IPS-18a (cell line): ENCODE measurements at regions not wholly inside any gene's neighbourhood (a gene's known extent, or its start where the extent isn't known, plus 50 kb on each side); places are given as distances from the start of the nearest gene placed in this dataset.

Experiments
- H3K27ac ChIP-seq: one replicate; pipeline ENCODE4 v1.5.1; 2013; ENCODE audit warnings: low read length
- H3K27me3 ChIP-seq: one replicate; pipeline ENCODE4 v1.6.1; 2013; ENCODE audit warnings: mild to moderate bottlenecking, low read length; ENCODE audit not compliant: control insufficient read depth, insufficient read depth
- H3K36me3 ChIP-seq: one replicate; pipeline ENCODE4 v1.6.1; 2013; ENCODE audit warnings: low read depth, low read length; ENCODE audit not compliant: control insufficient read depth
- H3K4me1 ChIP-seq: one replicate; pipeline ENCODE4 v1.6.1; 2013; ENCODE audit warnings: low read depth, low read length; ENCODE audit not compliant: control insufficient read depth
- H3K4me3 ChIP-seq: one replicate; pipeline ENCODE4 v1.5.1; 2013; ENCODE audit warnings: low read length
- H3K9ac ChIP-seq: one replicate; pipeline ENCODE4 v1.6.1; 2013; ENCODE audit warnings: mild to moderate bottlenecking, low read length, moderate library complexity
- H3K9me3 ChIP-seq: one replicate; pipeline ENCODE4 v1.6.1; 2013; ENCODE audit warnings: low read depth, low read length; ENCODE audit not compliant: control insufficient read depth

DNA sequence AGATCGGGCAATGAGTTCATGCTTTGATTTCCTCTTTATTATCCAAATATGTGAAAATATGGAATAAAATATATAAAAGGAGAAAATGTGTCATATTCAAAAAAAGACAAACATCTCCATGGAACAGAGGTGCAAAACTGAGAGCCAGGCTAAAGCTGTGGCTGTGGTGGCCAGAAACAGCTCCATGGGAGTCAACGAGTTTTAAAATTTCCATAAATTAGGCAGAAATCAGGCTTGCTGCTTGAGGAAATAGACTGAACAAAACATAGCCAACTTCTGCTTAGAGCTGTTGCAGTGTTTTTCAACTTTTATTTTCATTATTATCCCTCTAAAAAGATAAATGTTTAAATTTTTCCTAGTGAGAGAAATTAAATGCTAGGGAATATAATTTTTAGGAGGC lies 110.8 kb upstream of the SLC30A5 start:
- Histone ChIP-seq H3K27me3 (no peaks in the 10 kb centered on the region), H3K4me3 (no peak overlapping the region), H3K9me3 (no peaks in the 10 kb centered on the region), H3K36me3 (no peaks in the 10 kb centered on the region), H3K27ac (no peak overlapping the region), H3K4me1 (no peaks in the 10 kb centered on the region), H3K9ac (no peak overlapping the region)

DNA sequence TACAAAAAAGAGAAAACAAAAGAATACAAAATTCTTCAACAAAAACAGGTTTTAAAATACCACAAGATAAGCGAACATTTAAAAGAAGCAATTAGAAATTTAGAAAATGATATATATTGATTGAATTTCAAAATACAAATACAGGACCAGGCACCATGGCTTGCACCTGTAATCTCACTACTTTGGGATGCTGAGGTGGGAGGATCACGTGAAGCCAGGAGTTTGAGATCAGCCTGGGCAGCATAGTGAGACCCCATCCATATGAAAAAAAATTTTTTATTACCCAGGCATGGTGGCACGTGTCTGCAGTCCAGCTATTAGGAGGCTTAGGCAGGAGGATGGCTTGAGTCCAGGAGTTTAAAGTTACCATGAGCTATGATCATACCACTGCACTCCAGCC lies 109.9 kb upstream of the SLC30A5 start:
- no peaks in the 10 kb centered on the region for H3K27me3 ChIP-seq
- H3K27ac ChIP-seq: no peak overlapping the region
- H3K9ac ChIP-seq: no peak overlapping the region
- H3K4me1 ChIP-seq: no peaks in the 10 kb centered on the region
- no peaks in the 10 kb centered on the region for H3K9me3 ChIP-seq
- H3K4me3 ChIP-seq: no peak overlapping the region
- no peaks in the 10 kb centered on the region for H3K36me3 ChIP-seq

DNA sequence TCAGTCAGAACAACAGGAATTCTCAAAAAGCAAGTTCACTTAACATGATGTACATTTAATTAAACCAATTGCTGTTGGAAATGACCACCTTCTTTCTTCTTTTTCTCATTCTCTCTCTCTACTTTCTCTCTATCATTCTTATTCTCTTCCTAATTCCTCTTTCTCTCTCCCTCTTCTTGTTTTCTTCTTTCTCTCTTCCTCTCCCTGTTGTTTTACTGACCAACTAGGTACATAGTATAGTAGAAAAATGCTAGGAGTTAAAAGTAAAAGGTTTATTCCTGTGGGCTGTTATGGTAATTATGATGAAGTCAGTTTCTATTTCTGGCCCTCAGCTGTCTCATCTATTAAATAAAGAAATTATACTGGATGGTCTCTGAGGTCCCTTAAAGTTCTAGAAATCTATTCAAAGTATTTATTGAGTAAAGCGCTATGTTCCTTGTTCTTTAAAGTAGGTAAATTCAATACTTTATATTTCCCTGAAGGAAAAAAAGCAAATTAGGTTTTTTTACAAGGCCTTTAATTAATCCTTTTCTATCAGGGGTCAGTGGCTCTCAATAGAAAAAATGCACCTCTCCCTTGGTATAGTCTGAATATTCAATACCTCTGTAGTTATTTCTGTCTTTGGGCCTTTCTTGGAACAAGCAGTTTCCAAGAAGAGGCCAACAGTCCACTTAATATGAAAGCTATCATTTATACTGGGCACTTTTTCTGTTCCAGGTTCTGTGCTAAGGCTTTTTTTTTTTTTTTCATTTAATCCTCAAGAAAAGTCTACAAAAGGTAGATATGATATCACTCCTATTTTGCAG lies 102.3 kb upstream of the SLC30A5 start:
- Histone ChIP-seq H3K9ac (no peak overlapping the region), H3K4me3 (no peak overlapping the region), H3K4me1 (no peaks in the 10 kb centered on the region), H3K36me3 (no peaks in the 10 kb centered on the region), H3K27ac (no peak overlapping the region), H3K27me3 (no peaks in the 10 kb centered on the region), H3K9me3 (no peaks in the 10 kb centered on the region)

DNA sequence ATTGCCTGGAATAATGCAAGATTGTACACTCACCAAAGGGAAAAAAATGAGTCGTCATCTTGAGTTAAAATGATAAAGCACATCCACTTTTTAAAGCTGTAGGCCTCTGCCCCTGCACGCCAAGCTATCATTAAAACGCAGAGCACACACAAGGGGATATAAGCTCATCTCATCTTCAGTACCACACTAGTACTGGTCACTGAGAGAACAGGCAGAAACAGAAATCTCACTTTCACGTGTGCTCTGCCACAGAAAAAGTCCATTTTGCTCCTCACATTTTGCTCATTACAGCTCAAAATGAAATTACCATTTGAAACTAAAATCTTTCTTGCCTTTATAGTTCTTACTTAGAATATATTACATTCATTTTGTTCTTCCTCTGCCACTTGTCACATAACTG lies 99.2 kb upstream of the SLC30A5 start:
- no peak overlapping the region for H3K27ac ChIP-seq
- no peaks in the 10 kb centered on the region for H3K36me3 ChIP-seq
- no peaks in the 10 kb centered on the region for H3K4me1 ChIP-seq
- H3K27me3 ChIP-seq: no peaks in the 10 kb centered on the region
- no peaks in the 10 kb centered on the region for H3K9me3 ChIP-seq
- no peak overlapping the region for H3K9ac ChIP-seq
- H3K4me3 ChIP-seq: no peak overlapping the region

DNA sequence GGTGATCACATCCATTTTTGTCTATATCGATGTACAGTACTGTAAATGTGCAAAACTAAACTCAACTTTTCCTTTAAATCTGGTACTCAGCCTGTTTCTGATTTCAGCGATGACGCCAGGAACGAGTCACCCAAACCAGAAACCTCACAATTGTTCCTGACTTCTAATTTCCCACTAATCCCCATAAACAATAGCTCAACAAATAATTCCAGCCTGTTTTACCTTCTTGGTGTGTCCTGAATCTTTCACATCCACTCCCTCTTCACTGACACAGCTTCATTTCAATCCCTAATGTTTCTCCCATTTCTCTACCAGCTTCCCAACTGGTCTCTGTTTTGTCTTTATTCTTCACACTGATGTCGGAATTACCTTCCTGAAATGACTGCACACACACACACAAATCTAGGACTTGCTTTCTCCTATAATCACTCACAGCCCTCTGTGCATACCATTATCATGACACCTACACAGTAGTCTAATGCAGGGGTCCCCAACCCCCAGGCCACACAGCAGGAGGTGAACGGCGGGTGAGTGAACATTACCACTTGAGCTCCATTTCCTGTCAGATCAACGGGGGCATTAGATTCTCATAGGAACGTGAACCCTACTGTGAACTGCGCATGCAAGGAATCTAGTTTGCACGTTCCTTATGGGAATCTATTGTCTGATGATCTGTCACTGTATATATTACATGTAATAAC lies 97.8 kb upstream of the SLC30A5 start:
- Histone ChIP-seq H3K9ac (no peak overlapping the region), H3K36me3 (no peaks in the 10 kb centered on the region), H3K9me3 (no peaks in the 10 kb centered on the region), H3K27ac (no peak overlapping the region), H3K27me3 (no peaks in the 10 kb centered on the region), H3K4me1 (no peaks in the 10 kb centered on the region), H3K4me3 (no peak overlapping the region)

DNA sequence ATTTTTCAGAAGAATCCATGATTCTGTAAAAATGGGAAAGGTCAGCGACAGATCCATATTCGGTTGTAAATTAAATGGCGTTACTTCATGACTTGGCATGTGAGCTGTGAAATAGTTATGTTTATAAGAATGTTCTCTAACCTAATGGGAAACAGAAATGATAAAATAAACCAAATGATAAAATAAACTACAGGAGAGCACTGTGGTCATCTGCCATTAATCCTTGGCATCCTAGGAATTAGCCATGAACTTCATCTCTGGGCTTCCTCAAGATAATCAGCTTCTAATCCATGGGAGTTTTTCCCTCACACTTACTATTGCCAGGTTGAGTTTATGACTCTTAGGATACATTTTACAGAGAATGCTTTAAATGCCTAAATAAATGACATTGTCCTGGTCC lies 94.6 kb upstream of the SLC30A5 start:
- Histone ChIP-seq H3K4me1 (no peaks in the 10 kb centered on the region), H3K27me3 (no peaks in the 10 kb centered on the region), H3K36me3 (no peaks in the 10 kb centered on the region), H3K9ac (no peak overlapping the region), H3K9me3 (no peaks in the 10 kb centered on the region), H3K4me3 (no peak overlapping the region), H3K27ac (no peak overlapping the region)

DNA sequence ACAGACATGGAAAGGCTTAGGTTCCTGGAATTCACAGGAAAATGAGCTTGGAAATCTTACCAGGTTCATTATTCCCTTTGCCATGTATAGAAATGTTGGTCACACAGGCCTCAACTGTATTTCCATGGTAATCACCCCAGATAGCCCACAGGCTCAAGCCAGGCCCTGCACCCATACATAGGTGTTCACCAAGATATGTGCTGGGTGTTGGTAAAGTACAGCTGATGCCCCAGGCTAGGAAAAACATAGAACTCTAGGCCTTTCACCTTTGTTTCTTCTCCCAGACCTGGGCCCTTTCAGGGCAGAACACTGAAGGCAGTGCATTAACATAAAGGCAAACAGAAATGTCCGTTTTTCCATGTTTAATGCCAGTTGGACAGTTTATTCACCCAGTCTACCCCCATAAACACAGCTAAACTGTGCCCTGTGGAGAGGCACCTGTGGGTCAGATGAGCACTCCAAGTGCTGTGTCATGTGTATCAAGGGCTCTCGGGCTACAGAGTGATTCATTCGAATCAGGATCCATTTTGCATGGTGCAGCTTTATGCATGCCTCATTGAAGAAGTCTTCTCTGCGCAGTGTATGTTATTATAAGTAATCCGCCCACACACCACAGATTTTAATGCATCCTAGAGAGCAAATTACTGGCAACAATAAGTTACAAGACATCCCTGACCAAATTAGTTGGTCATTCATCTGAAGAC lies 93.4 kb upstream of the SLC30A5 start:
- Histone ChIP-seq H3K4me1 (no peaks in the 10 kb centered on the region), H3K27ac (no peak overlapping the region), H3K9me3 (no peaks in the 10 kb centered on the region), H3K4me3 (no peak overlapping the region), H3K27me3 (no peaks in the 10 kb centered on the region), H3K36me3 (no peaks in the 10 kb centered on the region), H3K9ac (no peak overlapping the region)

DNA sequence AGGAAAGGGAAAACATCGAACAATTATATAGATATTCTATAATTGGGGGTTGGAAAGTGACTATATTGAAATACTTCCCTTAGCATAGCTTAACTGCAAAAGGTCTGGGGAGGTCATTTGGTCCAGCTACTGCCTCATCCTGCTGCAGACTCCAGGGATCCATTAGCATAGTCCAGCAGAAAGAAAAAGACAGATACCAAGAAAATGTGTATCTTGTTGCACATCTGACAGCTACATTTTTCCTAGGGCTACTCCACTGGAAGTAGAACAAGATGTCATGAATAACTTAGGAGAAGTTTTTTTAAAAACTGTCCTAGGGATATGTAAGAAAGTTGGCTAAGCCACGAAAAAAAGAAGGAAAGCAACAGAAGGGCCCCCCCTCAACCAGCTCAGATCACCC lies 92.9 kb upstream of the SLC30A5 start:
- H3K27me3 ChIP-seq: no peaks in the 10 kb centered on the region
- no peak overlapping the region for H3K9ac ChIP-seq
- H3K4me3 ChIP-seq: no peak overlapping the region
- no peaks in the 10 kb centered on the region for H3K4me1 ChIP-seq
- H3K9me3 ChIP-seq: no peaks in the 10 kb centered on the region
- no peak overlapping the region for H3K27ac ChIP-seq
- no peaks in the 10 kb centered on the region for H3K36me3 ChIP-seq

DNA sequence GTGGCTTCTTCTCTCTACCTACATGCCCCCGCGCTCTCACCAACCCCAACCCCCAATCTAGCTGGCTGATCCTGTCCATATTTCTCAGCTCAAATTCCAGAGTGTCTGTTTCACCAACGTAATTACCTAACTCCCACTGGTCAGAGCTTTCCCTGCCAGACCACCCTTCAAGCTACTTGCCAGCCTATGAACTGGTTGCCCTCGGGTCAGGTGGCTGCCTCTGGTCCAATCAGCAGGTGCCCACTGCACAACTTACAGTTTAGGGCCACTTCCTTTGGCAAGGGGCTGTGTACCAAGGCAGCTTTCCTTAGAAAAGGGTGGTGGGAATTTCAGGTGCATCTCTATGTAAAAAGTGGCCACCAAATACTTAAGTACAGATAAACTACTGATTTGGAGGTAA lies 92.2 kb upstream of the SLC30A5 start:
- Histone ChIP-seq H3K9ac (no peak overlapping the region), H3K4me1 (no peaks in the 10 kb centered on the region), H3K9me3 (no peaks in the 10 kb centered on the region), H3K27me3 (no peaks in the 10 kb centered on the region), H3K4me3 (no peak overlapping the region), H3K36me3 (no peaks in the 10 kb centered on the region), H3K27ac (no peak overlapping the region)

DNA sequence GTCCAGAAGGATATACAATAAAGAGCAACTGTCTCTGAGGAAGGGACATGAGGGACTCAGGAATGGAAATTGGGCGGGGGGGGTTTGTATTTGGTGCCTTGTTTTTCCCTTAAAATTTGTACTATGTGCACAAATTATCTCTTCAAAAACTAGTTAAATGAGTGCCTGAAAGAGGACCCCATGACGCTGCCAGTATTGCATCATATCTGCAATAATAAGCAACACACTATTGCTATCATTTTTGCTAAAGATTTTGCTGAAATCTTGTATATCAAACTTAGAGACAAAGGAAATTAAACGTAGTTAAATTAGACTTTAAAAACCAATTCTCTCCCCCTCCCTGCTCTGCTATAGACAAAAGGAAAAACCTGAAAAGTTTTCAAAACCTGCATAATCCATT lies 89.7 kb upstream of the SLC30A5 start:
- no peaks in the 10 kb centered on the region for H3K4me1 ChIP-seq
- H3K27ac ChIP-seq: no peak overlapping the region
- no peaks in the 10 kb centered on the region for H3K36me3 ChIP-seq
- H3K4me3 ChIP-seq: no peak overlapping the region
- H3K27me3 ChIP-seq: no peaks in the 10 kb centered on the region
- no peak overlapping the region for H3K9ac ChIP-seq
- no peaks in the 10 kb centered on the region for H3K9me3 ChIP-seq

DNA sequence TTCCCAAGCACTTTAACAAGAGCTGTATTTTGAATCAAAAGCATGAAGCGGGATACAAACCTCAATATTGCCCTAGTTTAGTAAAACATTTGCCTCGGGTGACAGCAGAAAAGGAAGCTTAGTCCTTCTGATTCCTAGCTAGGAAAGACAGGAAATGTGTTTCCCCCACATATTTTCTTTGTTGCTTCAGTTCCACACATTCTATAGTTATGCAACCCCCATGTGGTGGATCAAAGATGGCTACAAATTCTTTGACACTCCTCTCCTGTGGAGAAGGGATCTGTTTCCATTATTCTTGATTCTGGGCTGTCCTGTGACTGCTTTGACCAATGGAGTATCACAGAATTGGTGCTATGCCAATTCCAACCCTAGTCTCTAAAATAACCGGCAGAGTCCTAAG lies 89.1 kb upstream of the SLC30A5 start:
- Histone ChIP-seq H3K4me3 (no peak overlapping the region), H3K27ac (no peak overlapping the region), H3K9me3 (no peaks in the 10 kb centered on the region), H3K4me1 (no peaks in the 10 kb centered on the region), H3K36me3 (no peaks in the 10 kb centered on the region), H3K9ac (no peak overlapping the region), H3K27me3 (no peaks in the 10 kb centered on the region)
